ENCODE measurements at regions not wholly inside any gene's neighbourhood (a gene's known extent, or its start where the extent isn't known, plus 50 kb on each side); places are given as distances from the start of the nearest gene placed in this dataset.

DNA sequence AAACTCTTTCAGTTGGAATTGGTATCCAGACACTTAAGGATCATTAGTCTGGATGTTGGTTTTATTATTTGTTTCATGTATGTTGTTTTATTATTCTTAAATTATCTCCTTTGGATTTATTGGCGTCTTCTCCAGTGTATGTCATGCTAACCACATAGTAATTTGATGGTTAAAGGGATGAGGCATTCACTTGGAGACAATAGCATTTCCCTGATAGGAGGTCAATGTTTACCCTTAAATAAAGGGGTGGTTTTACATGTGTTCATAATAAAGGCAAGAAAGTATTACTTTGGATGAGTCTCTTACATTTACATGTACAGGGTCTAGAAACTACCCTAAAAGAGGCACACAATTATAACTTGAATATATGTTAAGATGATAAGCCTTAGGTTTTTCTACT is 51.2 kb upstream of the RNF144B start:
- no peak for DNase-seq

DNA sequence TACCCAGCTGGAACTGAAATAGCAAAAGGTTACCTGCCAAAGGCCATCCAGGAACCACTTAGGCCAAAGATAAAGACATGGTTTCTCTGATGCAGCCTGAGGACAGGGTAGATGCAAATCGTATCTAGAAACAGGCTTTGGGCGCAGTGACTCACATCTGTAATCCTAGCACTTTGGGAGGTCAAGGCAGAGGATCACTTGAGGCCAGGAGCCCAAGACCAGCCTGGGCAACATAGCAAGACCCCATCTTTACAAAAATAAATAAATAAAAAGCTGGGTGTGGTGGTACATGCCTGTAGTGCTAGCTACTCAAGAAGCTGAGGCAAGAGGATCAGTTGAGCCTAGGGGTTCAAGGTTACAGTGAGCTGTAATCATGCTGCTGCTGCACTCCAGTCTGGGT is 52.9 kb upstream of the RNF144B start:
- DNase-seq: no peak

DNA sequence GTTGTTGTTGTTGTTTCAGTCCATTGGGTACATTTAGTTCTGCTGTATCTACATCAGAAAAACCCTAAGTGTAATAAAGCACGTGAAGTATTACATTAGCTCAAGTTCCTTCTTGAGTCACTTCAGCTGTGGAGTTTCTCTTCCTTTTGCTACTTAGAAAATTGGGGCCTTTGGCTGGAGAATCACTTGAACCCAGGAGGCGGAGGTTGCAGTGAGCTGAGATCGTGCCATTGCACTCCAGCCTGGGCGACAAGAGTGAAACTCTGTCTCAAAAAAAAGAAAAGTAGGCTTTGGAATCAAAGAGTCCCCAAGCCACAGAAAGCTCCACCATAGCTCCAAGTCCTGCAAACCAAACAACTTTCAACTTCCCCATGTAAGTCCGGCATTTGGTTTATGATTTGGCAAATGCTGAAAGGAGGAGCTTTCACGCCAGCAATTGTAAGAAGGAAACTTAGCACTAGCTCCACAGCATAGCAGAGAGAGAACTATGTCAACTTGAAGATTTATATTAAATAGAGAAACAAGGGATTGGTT is 56.5 kb upstream of the RNF144B start:
- DNase-seq: no peak

DNA sequence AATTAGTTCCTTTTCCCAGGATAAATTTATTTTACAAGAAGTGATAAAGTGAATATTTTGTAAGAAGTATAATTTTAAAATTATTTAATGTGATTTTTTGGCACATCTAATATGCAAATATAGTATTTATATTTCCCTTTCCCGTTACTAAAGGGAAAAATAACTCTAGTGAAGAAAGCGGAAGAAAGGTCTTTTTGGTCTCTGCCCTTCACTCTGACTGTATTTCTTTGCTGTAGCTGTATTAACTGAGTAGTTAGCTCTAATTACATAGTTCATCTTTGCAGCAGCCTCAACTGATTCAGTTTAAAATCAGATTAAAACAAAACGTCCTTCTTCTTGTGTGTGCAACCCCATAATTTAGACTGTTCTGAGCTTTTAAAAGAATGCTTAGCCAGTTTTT is 57.4 kb upstream of the RNF144B start:
- no peak for DNase-seq

DNA sequence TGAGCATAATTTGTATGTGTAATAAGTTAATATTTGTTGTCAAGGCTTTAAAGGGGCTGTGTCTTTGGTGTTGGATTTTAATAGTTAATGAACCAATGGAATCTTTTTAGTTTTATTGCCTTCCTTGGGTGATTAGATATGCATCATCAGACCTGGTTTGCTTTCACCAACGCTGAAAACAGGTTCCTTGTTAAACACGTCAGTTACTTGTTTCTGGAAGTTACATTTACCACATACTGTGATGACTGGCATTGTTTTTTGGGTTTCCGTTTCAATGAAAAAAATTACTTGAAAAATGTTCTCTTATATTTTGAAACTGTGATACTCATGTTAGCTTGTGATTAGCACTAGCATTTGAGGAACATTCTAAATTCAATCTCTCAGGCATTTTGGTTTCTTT is 58.6 kb upstream of the RNF144B start:
- DNase-seq: no peak

DNA sequence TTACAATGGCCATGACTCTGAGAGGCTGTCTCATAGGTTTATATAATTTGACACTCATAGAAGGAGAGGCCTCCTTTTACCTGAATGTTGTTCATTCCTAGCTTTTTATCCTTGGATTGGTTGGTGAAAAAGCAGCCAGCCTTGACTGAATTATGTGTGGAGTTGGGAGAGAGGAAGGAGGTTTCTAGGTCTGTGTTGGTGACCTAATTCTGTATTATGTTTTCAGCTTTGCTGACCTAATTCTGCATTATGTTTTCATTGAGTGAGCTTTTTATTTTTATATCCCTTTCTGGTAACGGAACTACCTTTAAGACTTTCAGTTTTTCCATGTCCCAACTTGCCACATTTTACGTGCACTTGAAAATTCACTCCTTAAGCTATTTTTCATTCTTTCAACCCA is 59.1 kb upstream of the RNF144B start:
- DNase-seq: no peak

DNA sequence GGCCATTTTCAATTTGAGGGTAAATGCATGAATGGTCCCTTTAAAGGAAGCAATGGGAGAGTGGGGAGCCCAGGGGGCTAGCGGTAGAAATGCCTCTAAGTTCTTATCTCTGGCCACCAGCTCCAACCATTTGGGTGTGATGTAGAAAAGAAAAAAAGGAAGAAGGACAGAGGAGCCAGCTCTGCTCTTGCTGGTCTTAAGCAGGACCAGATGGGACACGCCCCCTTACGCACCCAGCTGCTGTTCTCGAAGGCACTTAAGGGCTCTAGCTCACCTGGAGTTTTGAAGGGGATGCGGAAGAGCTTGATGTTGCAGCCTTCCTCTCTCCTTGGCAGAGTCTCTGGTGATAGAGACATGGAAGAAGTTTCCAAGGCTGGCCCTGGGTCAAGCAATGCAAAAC is 59.5 kb upstream of the RNF144B start:
- DNase-seq: no peak

DNA sequence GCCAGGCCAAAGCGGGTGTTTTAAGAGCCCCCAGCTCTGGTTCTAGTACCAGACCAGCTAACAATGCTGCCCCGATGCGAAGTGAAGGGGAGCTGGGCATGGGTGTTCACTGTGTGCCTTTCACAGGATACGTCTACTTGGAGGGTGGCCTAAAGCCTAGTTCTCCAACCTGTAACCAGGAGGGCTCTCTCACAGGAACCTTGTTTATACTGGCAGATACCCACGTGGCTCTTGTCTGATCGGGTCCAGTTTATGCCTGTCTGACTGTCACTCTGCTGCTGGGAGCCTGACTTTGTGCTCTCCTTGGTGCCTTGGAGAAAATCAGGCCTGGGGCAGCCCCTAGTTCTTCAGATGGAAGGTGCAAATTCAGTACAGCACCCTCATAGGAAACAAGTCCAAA is 60.2 kb upstream of the RNF144B start:
- no peak for DNase-seq

DNA sequence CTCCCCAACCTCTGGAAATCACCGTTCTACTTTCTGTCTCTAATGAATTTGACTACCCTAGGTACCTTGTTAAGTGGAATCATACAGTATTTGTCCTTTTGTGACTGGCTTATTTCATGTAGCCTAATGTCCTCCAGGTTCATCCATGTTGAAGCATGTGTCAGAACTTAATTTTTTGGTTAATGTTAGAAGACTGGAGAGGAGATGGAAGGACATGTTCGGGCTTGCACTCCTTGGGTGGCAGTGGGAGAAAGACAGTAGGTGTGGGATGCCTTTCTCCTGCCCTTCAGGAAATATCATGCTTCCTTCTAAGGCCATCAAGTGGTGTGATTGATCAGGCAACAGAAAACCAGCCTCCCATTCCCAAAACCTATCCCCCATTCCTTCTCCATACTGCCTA is 61.1 kb upstream of the RNF144B start:
- no peak for DNase-seq

DNA sequence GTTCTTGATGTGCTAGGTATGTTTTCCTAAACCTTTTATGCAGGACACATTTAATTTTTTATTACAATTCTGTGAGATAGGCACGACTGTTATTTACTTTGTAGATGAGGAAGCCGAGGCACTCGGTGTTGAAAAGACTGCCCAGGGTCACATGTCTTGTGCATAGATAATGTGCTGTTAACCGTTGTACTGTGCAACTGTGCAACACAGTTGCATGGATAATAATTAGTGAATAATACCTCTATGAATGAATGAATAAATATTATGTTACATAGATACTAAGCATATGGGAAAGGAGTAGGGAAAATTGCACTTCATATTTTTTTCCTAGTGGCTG is 60.3 kb upstream of the DEK start:
- no peak for DNase-seq

DNA sequence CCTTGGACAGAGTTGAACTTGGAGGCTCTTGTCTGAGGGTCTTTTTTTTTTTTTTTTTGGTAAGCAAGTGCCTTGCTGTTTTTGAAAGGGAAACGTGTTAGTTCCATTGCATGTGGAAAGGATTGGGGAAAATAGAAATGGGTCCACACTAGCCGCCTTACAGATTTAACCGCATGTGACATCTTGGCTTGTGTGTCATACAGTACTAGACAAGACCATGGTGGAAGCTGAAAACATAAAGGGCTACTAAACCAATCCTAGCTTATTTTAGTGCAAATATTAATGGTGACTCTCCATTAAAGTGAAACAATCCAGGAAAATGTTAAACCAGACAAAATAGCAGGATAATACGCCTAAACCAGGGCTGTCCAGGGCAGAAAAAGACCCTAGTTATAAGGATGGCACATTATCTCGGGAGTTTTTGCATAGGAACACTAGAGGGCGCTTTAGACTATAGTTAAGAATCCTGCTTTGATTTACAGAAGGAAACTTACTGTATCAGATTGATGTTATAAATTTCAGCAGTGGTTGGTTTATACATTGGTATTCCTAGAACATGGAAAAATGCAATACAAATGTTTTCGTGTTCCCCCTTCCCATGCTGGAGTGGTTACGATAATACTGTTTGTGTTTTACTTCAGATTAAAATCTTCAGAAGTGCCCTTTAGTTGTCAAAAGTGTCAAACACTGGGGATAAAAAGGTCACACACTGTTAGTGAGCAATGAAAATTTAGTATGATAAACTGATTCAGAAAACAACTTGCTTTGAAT is 59.8 kb upstream of the DEK start:
- peak; percentile 63 for DNase-seq

DNA sequence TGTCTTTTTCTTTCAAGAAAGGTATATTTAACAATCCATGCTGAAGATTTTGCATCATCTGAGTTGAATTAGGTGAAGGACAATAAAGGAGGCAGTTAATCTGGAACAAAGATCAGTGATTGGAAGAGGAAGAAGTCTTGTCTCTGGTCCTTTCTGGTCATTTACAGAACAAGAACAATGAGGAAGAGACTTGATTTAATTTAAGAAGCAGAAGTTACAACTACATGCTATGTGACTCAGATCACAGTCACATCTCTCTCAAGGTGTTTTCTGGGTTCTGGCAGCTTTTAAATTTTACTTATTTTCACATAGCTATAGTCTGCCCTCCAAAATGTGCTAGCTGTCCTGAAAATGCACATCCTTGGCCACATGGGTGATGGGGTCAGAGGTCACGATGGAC is 53.5 kb upstream of the DEK start:
- no peak for DNase-seq

DNA sequence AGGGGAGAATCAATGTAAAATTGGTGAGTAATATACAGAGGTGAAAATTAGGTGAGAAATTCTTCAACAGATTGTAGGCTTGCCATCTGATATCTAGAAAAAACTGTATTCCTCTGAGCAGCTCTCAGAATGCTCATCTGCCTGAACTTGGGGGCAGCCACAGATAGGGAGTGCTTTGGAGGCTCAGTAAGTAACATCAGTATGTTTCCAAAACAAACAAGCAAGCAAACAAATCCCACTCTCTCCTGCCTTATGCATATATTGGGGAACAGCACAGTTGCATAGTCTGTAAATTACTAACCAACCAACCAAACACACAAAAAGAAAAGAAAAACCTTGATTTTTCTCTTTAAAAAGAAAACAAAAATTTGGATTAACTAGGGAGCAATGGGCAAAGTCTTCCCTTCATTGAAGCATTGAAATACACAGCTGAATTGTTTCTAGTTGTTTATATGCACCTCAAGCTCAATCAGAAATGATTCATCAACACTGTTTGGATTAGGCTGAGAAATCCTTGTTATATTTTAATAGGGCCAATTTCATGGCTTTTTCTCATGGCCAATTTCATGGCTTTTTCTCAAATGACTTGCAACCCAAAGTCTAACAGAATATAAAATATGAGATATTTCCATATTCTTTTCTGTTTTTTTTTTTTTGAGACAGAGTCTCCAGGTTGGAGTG is 50.1 kb upstream of the DEK start:
- DNase-seq: peak; percentile 15
